Esophagus muscularis mucosa (tissue), 4 donors: ENCODE measurements at regions not wholly inside any gene's neighbourhood (a gene's known extent, or its start where the extent isn't known, plus 50 kb on each side); places are given as distances from the start of the nearest gene placed in this dataset.

Source experiments
- DNase-seq: peaks from one replicate; pipeline ENCODE4 v3.0.0-alpha.2; 2017; ENCODE audit errors: extremely low spot score
- H3K27ac ChIP-seq, 4 donors: fragments of 200-600 bp; sonication (generic); replicated peaks in 1 of 4; 1 replicate in 3 of 4; 2 replicates in 1 of 4; pipeline ENCODE4 v1.5.1; 2016 to 2019; ENCODE audit warnings: mild to moderate bottlenecking in 1 of 4
- H3K27me3 ChIP-seq, 4 donors: fragments of 200-600 bp; sonication (generic); one replicate each; pipeline versions ENCODE4 v1.5.1 to v1.6.0; 2016 to 2019
- H3K36me3 ChIP-seq, 4 donors: fragments of 200-600 bp; sonication (generic); one replicate each; pipeline ENCODE4 v1.5.1; 2016 to 2019
- H3K4me1 ChIP-seq, 4 donors: fragments of 200-600 bp; sonication (generic); one replicate each; pipeline ENCODE4 v1.5.1; 2016 to 2019
- H3K4me3 ChIP-seq, 4 donors: fragments of 200-600 bp; sonication (generic); 1 replicate in 2 of 4; 2 replicates in 2 of 4; pipeline ENCODE4 v1.5.1; 2016 to 2019; ENCODE audit warnings: mild to moderate bottlenecking in 4 of 4, moderate library complexity in 1 of 4
- H3K9me3 ChIP-seq, 4 donors: fragments of 200-600 bp; sonication (generic); 1 replicate in 3 of 4; 2 replicates in 1 of 4; pipeline ENCODE4 v1.5.1; 2016 to 2019
- EP300 ChIP-seq: sonication (generic); formaldehyde crosslinking; IDR thresholded peaks from one replicate; pipeline ENCODE4 v1.6.1; 2017; ENCODE audit warnings: antibody characterized with exemption
- POLR2A ChIP-seq: fragments of 450-650 bp; IDR thresholded peaks from one replicate; pipeline ENCODE4 v1.6.1; 2017; ENCODE audit warnings: antibody characterized with exemption, moderate library complexity, mild to moderate bottlenecking, low read depth
- POLR2AphosphoS5 ChIP-seq, 2 donors: sonication (generic); formaldehyde crosslinking; IDR thresholded peaks; one replicate each; pipeline ENCODE4 v1.6.1; 2017; ENCODE audit warnings: antibody characterized with exemption in 2 of 2
- WGBS: methylation state at CpG from one replicate; pipeline ENCODE4 v1.1.5; 2018; 5-methylcytosine and 5-hydroxymethylcytosine counted together
- intact Hi-C: fragments of 100-400 bp; cut with DNase I; formaldehyde crosslinking; loops from one replicate; pipeline ENCODE4 v1.15.1; 2023
- TF ChIP-seq, protein P1 (sequence below), 3 experiments: fragments of 200-600 bp in 2 of 3; fragments of 450-650 bp in 1 of 3; sonication (generic) in 2 of 3; IDR thresholded peaks; one replicate each; pipeline ENCODE4 v1.5.1; 2017 to 2019; ENCODE audit warnings: antibody characterized with exemption in 3 of 3, mild to moderate bottlenecking in 2 of 3, moderate library complexity in 1 of 3

DNA sequence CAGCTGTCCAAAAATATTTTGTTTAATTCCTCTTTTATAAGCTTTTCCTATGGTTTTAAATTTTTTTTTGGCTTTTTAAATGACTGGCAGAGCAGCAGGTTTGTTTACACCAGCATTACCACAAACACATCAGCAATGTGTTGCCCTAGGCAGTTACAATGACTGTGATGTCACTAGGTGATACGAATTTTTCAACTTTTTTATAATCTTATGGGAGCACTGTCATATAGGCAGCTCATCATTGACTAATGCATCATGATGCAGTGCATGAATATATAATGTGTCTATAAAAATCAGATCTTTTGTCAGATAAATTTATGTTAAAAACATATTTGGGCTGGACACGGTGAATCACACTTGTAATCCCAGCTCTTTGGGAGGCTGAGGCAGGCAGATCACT, 231.6 kb upstream of the SLIT2 start:
- Histone ChIP-seq H3K27ac (no peak overlapping the region), H3K9me3 (no peaks in the 10 kb centered on the region), H3K4me3 (no peak overlapping the region), H3K27me3 (no peaks in the 10 kb centered on the region), H3K36me3 (no peaks in the 10 kb centered on the region), H3K4me1 (peaks cover 0 to 23% (median 11%) of the 10 kb centered on the region in 4 donors)
- intact Hi-C loops, result no loop called here
- WGBS, result 89% methylated on average over 2 of the region's 2 CpGs
- DNase-seq, result no peak
- TF ChIP-seq POLR2AphosphoS5 (IDR thresholded peaks at IDR 0.05) (no peak), EP300 (no peak), POLR2A (no peak)
- TF ChIP-seq, protein P1, sequence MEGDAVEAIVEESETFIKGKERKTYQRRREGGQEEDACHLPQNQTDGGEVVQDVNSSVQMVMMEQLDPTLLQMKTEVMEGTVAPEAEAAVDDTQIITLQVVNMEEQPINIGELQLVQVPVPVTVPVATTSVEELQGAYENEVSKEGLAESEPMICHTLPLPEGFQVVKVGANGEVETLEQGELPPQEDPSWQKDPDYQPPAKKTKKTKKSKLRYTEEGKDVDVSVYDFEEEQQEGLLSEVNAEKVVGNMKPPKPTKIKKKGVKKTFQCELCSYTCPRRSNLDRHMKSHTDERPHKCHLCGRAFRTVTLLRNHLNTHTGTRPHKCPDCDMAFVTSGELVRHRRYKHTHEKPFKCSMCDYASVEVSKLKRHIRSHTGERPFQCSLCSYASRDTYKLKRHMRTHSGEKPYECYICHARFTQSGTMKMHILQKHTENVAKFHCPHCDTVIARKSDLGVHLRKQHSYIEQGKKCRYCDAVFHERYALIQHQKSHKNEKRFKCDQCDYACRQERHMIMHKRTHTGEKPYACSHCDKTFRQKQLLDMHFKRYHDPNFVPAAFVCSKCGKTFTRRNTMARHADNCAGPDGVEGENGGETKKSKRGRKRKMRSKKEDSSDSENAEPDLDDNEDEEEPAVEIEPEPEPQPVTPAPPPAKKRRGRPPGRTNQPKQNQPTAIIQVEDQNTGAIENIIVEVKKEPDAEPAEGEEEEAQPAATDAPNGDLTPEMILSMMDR (IDR thresholded peaks at IDR 0.05), result no peak

DNA sequence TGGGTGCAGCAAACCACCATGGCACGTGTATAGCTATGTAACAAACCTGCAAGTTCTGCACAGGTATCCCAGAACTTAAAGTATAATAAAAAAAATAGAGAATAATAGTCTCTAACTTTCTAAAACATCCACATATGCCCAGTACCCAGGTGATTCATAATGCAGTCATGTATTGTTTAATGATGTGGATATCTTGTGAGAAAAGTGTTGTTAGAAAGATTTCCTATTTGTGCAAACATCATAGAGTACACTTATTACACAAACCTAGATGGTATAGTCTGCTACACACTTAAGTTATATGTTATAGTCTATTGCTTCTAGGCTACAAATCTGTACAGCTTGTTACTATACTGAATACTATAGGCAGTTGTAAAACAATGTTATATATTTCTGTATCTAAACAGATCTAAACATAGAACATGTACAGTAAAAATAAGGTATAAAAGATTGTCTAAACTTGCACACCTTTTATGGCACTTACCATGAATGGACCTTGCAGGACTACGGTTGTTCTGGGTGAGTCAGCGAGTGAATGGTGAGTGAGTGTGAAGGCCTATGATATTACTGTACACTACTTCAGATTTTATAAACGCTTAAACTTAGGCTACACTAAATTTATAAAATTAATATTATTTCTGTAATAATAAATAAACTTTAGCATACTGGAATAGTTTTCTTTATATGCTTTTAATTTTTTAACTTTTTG, 232.2 kb upstream of the SLIT2 start:
- 84% methylated on average over 4 of the region's 4 CpGs for WGBS
- DNase-seq, result no peak
- Histone ChIP-seq H3K36me3 (no peaks in the 10 kb centered on the region), H3K4me1 (peaks cover 0 to 24% (median 12%) of the 10 kb centered on the region in 4 donors), H3K9me3 (no peaks in the 10 kb centered on the region), H3K4me3 (no peak overlapping the region), H3K27me3 (no peaks in the 10 kb centered on the region), H3K27ac (no peak overlapping the region)
- TF ChIP-seq POLR2AphosphoS5 (IDR thresholded peaks at IDR 0.05) (no peak), POLR2A (no peak), EP300 (no peak)
- TF ChIP-seq, protein P1 (IDR thresholded peaks at IDR 0.05), result no peak
- intact Hi-C loops, result no loop called here

DNA sequence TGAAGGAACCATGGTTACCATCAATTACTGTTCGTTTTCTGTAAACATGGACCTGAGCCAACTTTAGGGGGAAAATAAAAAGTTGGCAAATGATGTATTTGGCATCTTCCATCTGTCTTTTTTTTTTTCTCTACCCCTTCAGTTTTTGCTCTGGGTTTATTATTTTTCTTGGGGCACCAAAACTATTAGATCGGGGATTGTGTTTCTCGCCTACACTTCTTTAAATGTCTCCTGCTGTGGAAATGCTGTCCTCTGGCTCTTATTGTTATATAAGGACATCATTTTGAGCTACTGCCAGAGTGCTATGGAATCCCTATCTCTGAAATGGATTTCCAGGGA, 234.0 kb upstream of the SLIT2 start:
- no peak for DNase-seq
- intact Hi-C loops, result no loop called here
- 51% methylated on average over 3 of the region's 3 CpGs for WGBS
- Histone ChIP-seq H3K4me3 (no peak overlapping the region), H3K4me1 (peaks cover 0 to 24% (median 12%) of the 10 kb centered on the region in 4 donors), H3K36me3 (no peaks in the 10 kb centered on the region), H3K9me3 (no peaks in the 10 kb centered on the region), H3K27me3 (no peaks in the 10 kb centered on the region), H3K27ac (no peak overlapping the region)
- TF ChIP-seq, protein P1 (IDR thresholded peaks at IDR 0.05), result no peak
- TF ChIP-seq EP300, result no peak
- TF ChIP-seq POLR2A, result no peak
- no peak for TF ChIP-seq POLR2AphosphoS5 (IDR thresholded peaks at IDR 0.05)

DNA sequence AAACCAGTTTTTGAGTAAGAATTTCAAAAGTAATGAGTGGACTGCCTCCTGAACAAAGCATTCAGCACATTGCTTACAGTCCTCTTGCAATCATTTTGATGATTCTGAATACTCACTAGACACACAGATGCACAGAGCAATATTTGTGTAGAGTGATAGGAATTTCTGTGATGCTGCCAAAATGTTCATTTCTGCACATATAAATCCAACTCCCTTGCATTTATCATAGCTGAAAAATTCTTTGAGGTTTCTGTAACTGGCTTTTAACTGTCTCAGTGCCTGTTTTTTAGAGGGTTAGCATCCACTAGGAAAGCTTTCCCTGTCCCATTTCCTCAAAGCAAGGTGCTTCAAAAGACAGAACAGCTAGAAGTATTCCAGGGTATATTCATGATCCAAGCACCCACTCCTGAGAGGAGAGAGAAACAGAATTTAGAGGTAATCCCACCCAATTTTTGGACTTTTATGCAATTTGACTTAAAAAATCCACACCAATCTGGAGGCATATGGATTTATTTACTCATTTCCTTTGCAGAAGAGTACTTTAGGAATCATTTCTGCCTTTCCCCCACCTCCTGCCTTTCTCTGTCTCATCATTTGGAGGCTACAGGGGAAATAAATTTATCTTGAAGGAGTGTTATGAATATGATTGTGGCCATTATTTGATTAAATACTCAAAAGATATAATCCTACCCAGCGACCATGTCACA, 234.5 kb upstream of the SLIT2 start:
- no peak overlapping the region for H3K4me3 ChIP-seq
- intact Hi-C loops, result no loop called here
- no peaks in the 10 kb centered on the region for H3K36me3 ChIP-seq
- peaks cover 0 to 24% (median 12%) of the 10 kb centered on the region in 4 donors for H3K4me1 ChIP-seq
- WGBS, result 23% methylated on average over 1 of the region's 1 CpG
- TF ChIP-seq POLR2A, result no peak
- no peak for TF ChIP-seq POLR2AphosphoS5 (IDR thresholded peaks at IDR 0.05)
- TF ChIP-seq, protein P1 (IDR thresholded peaks at IDR 0.05), result no peak
- no peak for TF ChIP-seq EP300
- no peak for DNase-seq
- H3K27me3 ChIP-seq, result no peaks in the 10 kb centered on the region
- no peak overlapping the region for H3K27ac ChIP-seq
- no peaks in the 10 kb centered on the region for H3K9me3 ChIP-seq
